ENCODE measurements at regions not wholly inside any gene's neighbourhood (a gene's known extent, or its start where the extent isn't known, plus 50 kb on each side); places are given as distances from the start of the nearest gene placed in this dataset.
A peak's percentile ranks its signal among the peaks of the same experiment; 100 is the strongest.

GRCh38 chr5:103808464-103809106 is 246.0 kb upstream of the NUDT12 start:
- DNase-seq (ENCODE audit: extremely low read depth, low read depth): peak; percentile 24
- no peak overlapping the region for H3K4me3 ChIP-seq (replicated peaks; ENCODE audit: low read depth, low read length)
- peak; percentile 98 for TF ChIP-seq CTCF (IDR thresholded peaks at IDR 0.05; ENCODE audit: low read depth, low read length, missing control alignments)

- no peak for TF ChIP-seq CTCF (IDR thresholded peaks at IDR 0.05; ENCODE audit: low read depth, low read length, missing control alignments)
- no peak for DNase-seq (ENCODE audit: extremely low read depth, low read depth)
Observed at GRCh38 chr5:103804711-103805110, 242.1 kb upstream of the NUDT12 start.

GRCh38 chr5:103801681-103802080 is 239.1 kb upstream of the NUDT12 start:
- TF ChIP-seq CTCF (IDR thresholded peaks at IDR 0.05; ENCODE audit: low read depth, low read length, missing control alignments): no peak
- no peak overlapping the region for H3K4me3 ChIP-seq (replicated peaks; ENCODE audit: low read depth, low read length)
- DNase-seq (ENCODE audit: extremely low read depth, low read depth): no peak

More at GRCh38 chr5:103804711-103805110, 242.1 kb upstream of the NUDT12 start:
- H3K4me3 ChIP-seq (replicated peaks; ENCODE audit: low read depth, low read length): no peak overlapping the region

- no peak for TF ChIP-seq CTCF (IDR thresholded peaks at IDR 0.05; ENCODE audit: low read depth, low read length, missing control alignments)
- H3K4me3 ChIP-seq (replicated peaks; ENCODE audit: low read depth, low read length): no peak overlapping the region
- no peak for DNase-seq (ENCODE audit: extremely low read depth, low read depth)
Observed at GRCh38 chr5:103800741-103801495, 238.3 kb upstream of the NUDT12 start.

GRCh38 chr5:103793595-103794182 is 231.1 kb upstream of the NUDT12 start:
- DNase-seq (ENCODE audit: extremely low read depth, low read depth): no peak
- no peak for TF ChIP-seq CTCF (IDR thresholded peaks at IDR 0.05; ENCODE audit: low read depth, low read length, missing control alignments)
- H3K4me3 ChIP-seq (replicated peaks; ENCODE audit: low read depth, low read length): no peak overlapping the region

GRCh38 chr5:103785569-103785968 is 223.0 kb upstream of the NUDT12 start:
- H3K4me3 ChIP-seq (replicated peaks; ENCODE audit: low read depth, low read length): no peak overlapping the region
- TF ChIP-seq CTCF (IDR thresholded peaks at IDR 0.05; ENCODE audit: low read depth, low read length, missing control alignments): no peak
- DNase-seq (ENCODE audit: extremely low read depth, low read depth): no peak

Measured in HFF-Myc (cell line).